Fibroblast of lung (primary cell): ENCODE measurements at regions not wholly inside any gene's neighbourhood (a gene's known extent, or its start where the extent isn't known, plus 50 kb on each side); places are given as distances from the start of the nearest gene placed in this dataset.
"Not testable (repeated sequence)": the region's sequence is repeated elsewhere in the genome, so short reads cannot be mapped to it uniquely, and the experiment has no call there.

ENCODE experiments used
- DNase-seq, 2 donors: peaks; one replicate each; pipeline versions ENCODE4 v3.0.0 to v3.0.0-alpha.2; 2010; ENCODE audit warnings: low read depth in 2 of 2
- H2AFZ ChIP-seq: 2 replicates; pipeline ENCODE4 v1.5.1; 2012; ENCODE audit warnings: low read length, control low read depth, inconsistent platforms
- H3K27ac ChIP-seq: 2 replicates; pipeline ENCODE4 v1.5.1; 2011; ENCODE audit warnings: low read length, control low read depth; ENCODE audit not compliant: insufficient read depth
- H3K27me3 ChIP-seq: 2 replicates; pipeline ENCODE4 v1.5.1; 2011; ENCODE audit warnings: mild to moderate bottlenecking, low read length; ENCODE audit not compliant: control insufficient read depth, insufficient read depth
- H3K36me3 ChIP-seq: 2 replicates; pipeline ENCODE4 v1.5.1; 2011; ENCODE audit warnings: low read length; ENCODE audit not compliant: control insufficient read depth, insufficient read depth
- H3K4me1 ChIP-seq: 2 replicates; pipeline ENCODE4 v1.5.1; 2011; ENCODE audit warnings: low read length; ENCODE audit not compliant: control insufficient read depth, insufficient read depth; ENCODE audit errors: extremely low read depth
- H3K4me2 ChIP-seq: 2 replicates; pipeline ENCODE4 v1.5.1; 2011; ENCODE audit warnings: low read length, control low read depth; ENCODE audit not compliant: insufficient read depth; ENCODE audit errors: extremely low read depth
- H3K4me3 ChIP-seq, 4 experiments: fragments of 200-600 bp in 1 of 4; sonication (generic) in 1 of 4; replicated peaks in 1 of 4; 2 replicates each; pipeline ENCODE4 v1.5.1; 2011 to 2016; ENCODE audit warnings: low read length in 4 of 4, low read depth in 3 of 4, mild to moderate bottlenecking in 3 of 4, control low read depth in 2 of 4, inconsistent platforms in 1 of 4, mixed read lengths in 1 of 4; ENCODE audit not compliant: insufficient read depth in 1 of 4; ENCODE audit errors: control extremely low read depth in 1 of 4
- H3K79me2 ChIP-seq: 2 replicates; pipeline ENCODE4 v1.5.1; 2012; ENCODE audit warnings: mild to moderate bottlenecking, low read length, inconsistent platforms; ENCODE audit not compliant: control insufficient read depth, insufficient read depth
- H3K9ac ChIP-seq: 2 replicates; pipeline ENCODE4 v1.5.1; 2011; ENCODE audit warnings: mild to moderate bottlenecking, low read length, control low read depth; ENCODE audit not compliant: insufficient read depth
- H3K9me3 ChIP-seq: 2 replicates; pipeline ENCODE4 v1.5.1; 2012; ENCODE audit warnings: low read depth, low read length; ENCODE audit not compliant: control insufficient read depth, insufficient read depth
- H4K20me1 ChIP-seq: 2 replicates; pipeline ENCODE4 v1.5.1; 2011; ENCODE audit warnings: low read length; ENCODE audit not compliant: control insufficient read depth, insufficient read depth; ENCODE audit errors: extremely low read depth
- CTCF ChIP-seq, 2 donors: IDR thresholded peaks in 1 of 2; conservative IDR thresholded peaks in 1 of 2; 1 replicate in 1 of 2; 2 replicates in 1 of 2; pipeline ENCODE4 v1.5.1; 2011 to 2012; ENCODE audit warnings: low read length in 2 of 2, control low read depth in 1 of 2, inconsistent platforms in 1 of 2, low read depth in 1 of 2, mild to moderate bottlenecking in 1 of 2
- EZH2 ChIP-seq: IDR thresholded peaks from 2 replicates; pipeline ENCODE4 v1.5.1; 2012; ENCODE audit warnings: low read length, control low read depth, mild to moderate bottlenecking; ENCODE audit errors: missing control alignments

DNA sequence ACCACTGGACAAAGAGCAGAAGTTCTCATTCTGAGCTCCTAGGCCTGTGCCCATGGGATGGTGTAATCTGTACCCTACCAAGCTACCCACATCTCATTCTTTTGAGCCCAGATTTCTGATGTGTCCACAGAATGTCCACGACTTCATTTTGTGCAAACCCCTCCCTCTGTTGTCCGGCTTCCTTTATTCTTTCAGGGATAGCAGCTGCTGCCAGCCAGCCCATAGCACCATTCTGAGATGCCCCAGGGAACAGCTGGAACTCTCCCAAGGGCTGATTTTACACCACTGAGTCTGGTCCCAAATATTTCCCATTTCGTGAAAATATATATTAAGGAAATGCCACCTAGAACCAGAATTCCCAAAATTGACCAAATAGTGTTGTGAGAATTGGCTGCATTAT lies 236.6 kb downstream of the SATB1 start:
- Histone ChIP-seq H2AFZ (no peak overlapping the region), H3K79me2 (no peaks in the 10 kb centered on the region), H3K27me3 (no peaks in the 10 kb centered on the region), H3K9me3 (no peaks in the 10 kb centered on the region), H3K36me3 (no peaks in the 10 kb centered on the region), H3K4me2 (no peak overlapping the region), H3K4me3 (no peak overlapping the region), H3K9ac (no peak overlapping the region), H3K27ac (no peak overlapping the region), H3K4me1 (no peaks in the 10 kb centered on the region), H4K20me1 (no peaks in the 10 kb centered on the region)
- DNase-seq, result no peak
- no peak for TF ChIP-seq EZH2
- TF ChIP-seq CTCF (conservative IDR thresholded peaks at IDR 0.05 in 1 of 2, IDR thresholded peaks at IDR 0.05 in 1 of 2; ENCODE audit: low read depth in 1 of 2, low read length in 2 of 2), result no peak

DNA sequence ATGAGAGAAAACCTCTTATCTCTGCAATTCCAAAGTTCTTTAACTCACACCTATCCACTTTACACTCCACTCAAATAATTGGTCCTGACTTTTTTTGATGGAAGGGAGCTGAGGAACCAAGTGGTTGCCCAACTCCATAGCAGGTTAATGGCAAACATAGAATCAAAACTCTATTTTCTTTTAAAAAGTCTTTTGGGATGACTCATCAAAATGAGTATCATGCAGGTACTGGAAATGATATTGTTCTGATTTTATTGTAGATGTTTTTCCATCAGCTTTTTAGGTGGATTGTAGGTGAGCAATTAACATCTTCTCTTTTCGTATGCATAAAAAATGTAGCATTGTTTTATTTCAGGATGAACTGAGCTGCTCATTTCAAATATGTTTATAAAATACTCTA lies 239.5 kb downstream of the SATB1 start:
- Histone ChIP-seq H4K20me1 (no peaks in the 10 kb centered on the region), H3K36me3 (no peaks in the 10 kb centered on the region), H3K27me3 (no peaks in the 10 kb centered on the region), H3K4me3 (no peak overlapping the region), H3K9me3 (no peaks in the 10 kb centered on the region), H3K4me1 (no peaks in the 10 kb centered on the region), H3K9ac (no peak overlapping the region), H3K4me2 (no peak overlapping the region), H2AFZ (no peak overlapping the region), H3K79me2 (no peaks in the 10 kb centered on the region), H3K27ac (no peak overlapping the region)
- no peak for DNase-seq
- TF ChIP-seq EZH2, result no peak
- TF ChIP-seq CTCF (conservative IDR thresholded peaks at IDR 0.05 in 1 of 2, IDR thresholded peaks at IDR 0.05 in 1 of 2; ENCODE audit: low read depth in 1 of 2, low read length in 2 of 2), result no peak

GRCh38 chr3:18182923-18183322 lies 242.2 kb downstream of the SATB1 start:
- not testable (repeated sequence) for H3K79me2 ChIP-seq, H3K36me3 ChIP-seq, H3K9ac ChIP-seq, H2AFZ ChIP-seq, H3K9me3 ChIP-seq, H3K4me2 ChIP-seq, H3K27me3 ChIP-seq, H3K4me3 ChIP-seq, H4K20me1 ChIP-seq, DNase-seq, H3K27ac ChIP-seq, H3K4me1 ChIP-seq

- H3K9me3 ChIP-seq, result no peaks in the 10 kb centered on the region
- no peaks in the 10 kb centered on the region for H3K27me3 ChIP-seq
- H3K4me2 ChIP-seq, result no peak overlapping the region
- TF ChIP-seq EZH2 (no peak), CTCF (conservative IDR thresholded peaks at IDR 0.05 in 1 of 2, IDR thresholded peaks at IDR 0.05 in 1 of 2; ENCODE audit: low read depth in 1 of 2, low read length in 2 of 2) (no peak)
- H3K79me2 ChIP-seq, result no peaks in the 10 kb centered on the region
- no peak overlapping the region for H2AFZ ChIP-seq
- DNase-seq, result no peak
- no peak overlapping the region for H3K27ac ChIP-seq
- H3K4me3 ChIP-seq, result no peak overlapping the region
- no peak overlapping the region for H3K9ac ChIP-seq
- H4K20me1 ChIP-seq, result no peaks in the 10 kb centered on the region
- no peaks in the 10 kb centered on the region for H3K36me3 ChIP-seq
- H3K4me1 ChIP-seq, result no peaks in the 10 kb centered on the region
These were observed 245.6 kb downstream of the SATB1 start for GRCh38 chr3:18179521-18179920.
